Prostate gland (tissue), 2 donors: ENCODE measurements at regions not wholly inside any gene's neighbourhood (a gene's known extent, or its start where the extent isn't known, plus 50 kb on each side); places are given as distances from the start of the nearest gene placed in this dataset.

Experiments used
- DNase-seq: peaks from one replicate; pipeline ENCODE4 v3.0.0-alpha.2; 2019; ENCODE audit warnings: low spot score
- H3K27ac ChIP-seq, 2 donors: fragments of 200-600 bp; sonication (generic); 2 replicates each; pipeline ENCODE4 v1.5.1; 2017 to 2019
- H3K27me3 ChIP-seq: fragments of 200-600 bp; sonication (generic); replicated peaks from 2 replicates; pipeline ENCODE4 v1.5.1; 2019; ENCODE audit not compliant: insufficient read depth
- H3K36me3 ChIP-seq, 2 donors: fragments of 200-600 bp; sonication (generic); 1 replicate in 1 of 2; 2 replicates in 1 of 2; pipeline versions ENCODE4 v1.5.1 to v1.8.1; 2017 to 2019
- H3K4me1 ChIP-seq: fragments of 200-600 bp; sonication (generic); replicated peaks from 2 replicates; pipeline ENCODE4 v1.5.1; 2019
- H3K4me3 ChIP-seq, 2 donors: fragments of 200-600 bp; sonication (generic); 2 replicates each; pipeline ENCODE4 v1.5.1; 2017 to 2019
- H3K9me3 ChIP-seq: fragments of 200-600 bp; sonication (generic); 2 replicates; pipeline ENCODE4 v1.5.1; 2017
- POLR2A ChIP-seq: fragments of 450-650 bp; IDR thresholded peaks from one replicate; pipeline ENCODE4 v1.6.1; 2016; ENCODE audit warnings: antibody characterized with exemption, mild to moderate bottlenecking
- POLR2AphosphoS5 ChIP-seq: sonication (generic); formaldehyde crosslinking; IDR thresholded peaks from one replicate; pipeline ENCODE4 v1.6.1; 2017; ENCODE audit warnings: antibody characterized with exemption
- WGBS: methylation state at CpG from one replicate; pipeline ENCODE4 v1.1.5; 2018; 5-methylcytosine and 5-hydroxymethylcytosine counted together
- intact Hi-C: fragments of 100-400 bp; cut with DNase I; formaldehyde crosslinking; loops from one replicate; pipeline ENCODE4 v1.14.2; 2022
- TF ChIP-seq, protein P1 (sequence below), 4 experiments: fragments of 200-600 bp in 2 of 4; fragments of 450-650 bp in 2 of 4; sonication (generic) in 2 of 4; IDR thresholded peaks; 1 replicate in 3 of 4; 2 replicates in 1 of 4; pipeline ENCODE4 v1.5.1; 2016 to 2019; ENCODE audit warnings: antibody characterized with exemption in 4 of 4, mild to moderate bottlenecking in 2 of 4, moderate library complexity in 2 of 4

DNA sequence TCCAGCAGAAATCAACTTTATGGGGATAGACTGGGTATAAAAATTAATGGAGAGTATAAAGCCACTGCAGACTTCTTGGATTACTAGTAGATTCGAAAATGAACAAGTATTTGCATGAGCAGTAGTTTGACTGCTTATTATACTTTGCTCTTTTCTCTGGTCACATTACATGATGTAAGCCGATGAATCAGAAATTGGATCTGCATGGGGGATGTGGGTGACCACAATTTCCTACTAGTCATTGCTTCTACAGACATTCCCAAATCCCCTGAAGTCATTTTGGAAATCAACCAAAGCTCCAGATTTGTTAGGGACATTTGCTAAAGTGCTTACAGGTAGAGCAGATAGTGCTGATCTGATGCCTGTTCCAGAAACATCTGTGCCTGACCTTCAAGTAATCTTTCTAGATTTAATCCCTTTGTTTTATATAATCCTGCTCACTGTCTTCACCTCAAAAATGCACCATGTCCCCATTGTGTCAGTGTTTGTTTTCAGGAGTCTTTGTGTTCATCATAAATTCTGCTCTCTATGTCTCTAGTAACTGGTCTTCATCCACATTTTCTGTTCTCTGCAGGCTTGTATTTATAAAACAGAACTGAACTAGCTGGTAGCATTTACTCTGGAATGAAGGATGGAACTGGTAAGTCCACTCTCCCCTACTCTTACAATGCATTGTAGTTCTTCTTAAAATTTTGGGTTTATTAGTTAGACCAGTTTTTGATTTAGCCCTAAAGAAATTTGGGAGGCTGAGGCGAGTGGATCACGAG lies 201.5 kb upstream of the CSNK1A1L start:
- no peaks in the 10 kb centered on the region for H3K4me1 ChIP-seq
- H3K27ac ChIP-seq = no peak overlapping the region
- TF ChIP-seq POLR2A (no peak), POLR2AphosphoS5 (no peak)
- TF ChIP-seq, protein P1, sequence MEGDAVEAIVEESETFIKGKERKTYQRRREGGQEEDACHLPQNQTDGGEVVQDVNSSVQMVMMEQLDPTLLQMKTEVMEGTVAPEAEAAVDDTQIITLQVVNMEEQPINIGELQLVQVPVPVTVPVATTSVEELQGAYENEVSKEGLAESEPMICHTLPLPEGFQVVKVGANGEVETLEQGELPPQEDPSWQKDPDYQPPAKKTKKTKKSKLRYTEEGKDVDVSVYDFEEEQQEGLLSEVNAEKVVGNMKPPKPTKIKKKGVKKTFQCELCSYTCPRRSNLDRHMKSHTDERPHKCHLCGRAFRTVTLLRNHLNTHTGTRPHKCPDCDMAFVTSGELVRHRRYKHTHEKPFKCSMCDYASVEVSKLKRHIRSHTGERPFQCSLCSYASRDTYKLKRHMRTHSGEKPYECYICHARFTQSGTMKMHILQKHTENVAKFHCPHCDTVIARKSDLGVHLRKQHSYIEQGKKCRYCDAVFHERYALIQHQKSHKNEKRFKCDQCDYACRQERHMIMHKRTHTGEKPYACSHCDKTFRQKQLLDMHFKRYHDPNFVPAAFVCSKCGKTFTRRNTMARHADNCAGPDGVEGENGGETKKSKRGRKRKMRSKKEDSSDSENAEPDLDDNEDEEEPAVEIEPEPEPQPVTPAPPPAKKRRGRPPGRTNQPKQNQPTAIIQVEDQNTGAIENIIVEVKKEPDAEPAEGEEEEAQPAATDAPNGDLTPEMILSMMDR (IDR thresholded peaks at IDR 0.05) = no peak
- no peak for DNase-seq
- WGBS = 70% methylated on average over 4 of the region's 4 CpGs
- intact Hi-C loops = no loop called here
- no peaks in the 10 kb centered on the region for H3K36me3 ChIP-seq
- no peaks in the 10 kb centered on the region for H3K27me3 ChIP-seq
- H3K4me3 ChIP-seq = no peak overlapping the region
- H3K9me3 ChIP-seq = no peaks in the 10 kb centered on the region

- no peaks in the 10 kb centered on the region for H3K9me3 ChIP-seq
- WGBS = 92% methylated on average over 2 of the region's 2 CpGs
- no peaks in the 10 kb centered on the region for H3K27me3 ChIP-seq
- DNase-seq = no peak
- no peak overlapping the region for H3K27ac ChIP-seq
- no peak overlapping the region for H3K4me3 ChIP-seq
- no peak for TF ChIP-seq POLR2A
- TF ChIP-seq, protein P1 (IDR thresholded peaks at IDR 0.05) = no peak
- intact Hi-C loops = no loop called here
- no peaks in the 10 kb centered on the region for H3K36me3 ChIP-seq
- H3K4me1 ChIP-seq = no peaks in the 10 kb centered on the region
These were observed 198.1 kb upstream of the CSNK1A1L start for GRCh38 chr13:37303606-37304005.

DNA sequence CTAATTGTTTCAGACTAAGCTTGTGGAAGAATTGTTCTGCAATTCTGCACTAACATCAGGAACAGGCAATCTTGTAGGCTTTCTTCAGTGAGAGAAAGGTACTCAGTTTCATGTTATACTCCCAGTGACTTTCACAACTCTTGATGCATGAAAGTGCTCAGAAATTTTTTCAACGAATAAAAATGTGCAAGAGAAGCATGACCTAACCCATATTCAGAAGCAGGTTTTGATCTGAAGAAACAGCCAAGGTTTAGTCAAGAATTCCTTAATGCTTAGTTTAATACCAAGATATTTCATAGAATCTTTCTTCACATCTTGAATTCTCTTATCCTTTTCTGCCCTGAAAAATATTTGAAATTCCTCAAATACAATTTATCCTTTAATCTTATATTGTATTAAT lies 197.2 kb upstream of the CSNK1A1L start:
- H3K36me3 ChIP-seq = no peaks in the 10 kb centered on the region
- 94% methylated on average over 1 of the region's 1 CpG for WGBS
- no peak overlapping the region for H3K27ac ChIP-seq
- DNase-seq = no peak
- H3K9me3 ChIP-seq = no peaks in the 10 kb centered on the region
- H3K4me1 ChIP-seq = no peaks in the 10 kb centered on the region
- H3K27me3 ChIP-seq = no peaks in the 10 kb centered on the region
- intact Hi-C loops = no loop called here
- no peak overlapping the region for H3K4me3 ChIP-seq
- TF ChIP-seq POLR2AphosphoS5 (no peak), POLR2A (no peak)
- TF ChIP-seq, protein P1 (IDR thresholded peaks at IDR 0.05) = no peak

DNA sequence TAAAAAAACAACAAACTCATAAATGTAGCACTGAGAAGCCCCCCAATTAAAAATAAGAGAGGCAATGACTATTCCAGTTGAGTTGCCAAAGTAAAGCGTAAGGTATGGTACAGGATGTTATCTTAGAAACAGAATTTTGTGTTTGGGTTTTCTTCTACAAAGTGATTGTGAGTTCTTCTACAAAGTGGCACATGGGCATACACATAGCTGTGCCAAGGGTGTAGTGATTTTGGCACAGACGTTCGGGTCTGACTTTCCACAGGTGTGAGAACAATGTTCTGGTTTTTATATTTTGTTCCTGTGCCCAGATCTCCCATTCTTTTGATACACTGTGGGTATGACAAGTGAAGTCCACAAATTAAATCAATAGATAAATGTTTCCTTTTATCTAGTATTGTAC lies 190.1 kb upstream of the CSNK1A1L start:
- Histone ChIP-seq H3K9me3 (no peaks in the 10 kb centered on the region), H3K4me3 (no peak overlapping the region), H3K27me3 (no peaks in the 10 kb centered on the region), H3K4me1 (no peaks in the 10 kb centered on the region), H3K27ac (no peak overlapping the region), H3K36me3 (no peaks in the 10 kb centered on the region)
- WGBS = 30% methylated on average over 3 of the region's 3 CpGs
- intact Hi-C loops = no loop called here
- TF ChIP-seq POLR2AphosphoS5 (no peak), POLR2A (no peak)
- TF ChIP-seq, protein P1 (IDR thresholded peaks at IDR 0.05) = no peak
- no peak for DNase-seq

- DNase-seq = no peak
- no peak overlapping the region for H3K4me3 ChIP-seq
- WGBS = 66% methylated on average over 9 of the region's 9 CpGs
- intact Hi-C loops = no loop called here
- no peak overlapping the region for H3K27ac ChIP-seq
- TF ChIP-seq, protein P1 (IDR thresholded peaks at IDR 0.05) = no peak
- no peak for TF ChIP-seq POLR2A
- TF ChIP-seq POLR2AphosphoS5 = no peak
- H3K4me1 ChIP-seq = no peaks in the 10 kb centered on the region
- no peaks in the 10 kb centered on the region for H3K9me3 ChIP-seq
- no peaks in the 10 kb centered on the region for H3K36me3 ChIP-seq
- no peaks in the 10 kb centered on the region for H3K27me3 ChIP-seq
These were observed 189.6 kb upstream of the CSNK1A1L start for GRCh38 chr13:37295071-37295470.
